Lower leg skin (tissue), 3 donors: ENCODE measurements at regions not wholly inside any gene's neighbourhood (a gene's known extent, or its start where the extent isn't known, plus 50 kb on each side); places are given as distances from the start of the nearest gene placed in this dataset.

Experiments
- POLR2A ChIP-seq, 2 donors: fragments of 450-650 bp; IDR thresholded peaks; one replicate each; pipeline ENCODE4 v1.6.1; 2016 to 2017; ENCODE audit warnings: antibody characterized with exemption in 2 of 2, mild to moderate bottlenecking in 1 of 2, moderate library complexity in 1 of 2
- TF ChIP-seq, protein P1 (sequence below), 3 donors: fragments of 450-650 bp; IDR thresholded peaks; one replicate each; pipeline ENCODE4 v1.5.1; 2016; ENCODE audit warnings: antibody characterized with exemption in 3 of 3, mild to moderate bottlenecking in 3 of 3, moderate library complexity in 2 of 3

DNA sequence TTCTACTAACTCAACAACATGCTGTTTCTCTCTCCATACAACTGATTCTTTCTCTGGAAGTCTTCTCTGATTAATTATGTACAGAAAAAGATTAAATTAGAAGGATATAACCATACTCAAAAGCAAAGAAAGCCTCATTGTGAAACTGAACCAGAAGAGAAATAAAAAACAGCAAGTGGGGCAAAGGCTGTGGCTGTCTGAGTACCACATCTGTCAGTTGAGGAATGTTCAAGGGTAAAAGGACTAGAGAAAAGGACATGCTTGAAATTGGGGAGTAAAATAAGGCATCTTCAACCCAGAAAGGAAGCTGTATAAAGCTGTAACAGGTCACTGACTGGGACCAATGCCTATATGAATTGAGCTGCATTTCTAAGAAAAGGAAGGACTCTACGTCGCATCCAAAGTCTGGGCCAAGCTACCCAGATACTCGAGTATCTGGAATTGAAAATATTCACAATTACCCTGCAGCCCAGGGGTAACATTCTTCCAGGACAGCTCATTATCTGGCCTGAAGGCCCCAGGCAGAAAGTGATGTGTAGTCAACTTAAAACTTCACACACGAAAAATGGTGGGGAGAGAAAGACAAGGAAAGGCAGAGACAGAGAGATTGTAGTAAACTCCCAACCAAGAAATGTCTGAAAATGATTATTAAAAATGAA is 356.0 kb upstream of the GALNT5 start:
- TF ChIP-seq, protein P1, sequence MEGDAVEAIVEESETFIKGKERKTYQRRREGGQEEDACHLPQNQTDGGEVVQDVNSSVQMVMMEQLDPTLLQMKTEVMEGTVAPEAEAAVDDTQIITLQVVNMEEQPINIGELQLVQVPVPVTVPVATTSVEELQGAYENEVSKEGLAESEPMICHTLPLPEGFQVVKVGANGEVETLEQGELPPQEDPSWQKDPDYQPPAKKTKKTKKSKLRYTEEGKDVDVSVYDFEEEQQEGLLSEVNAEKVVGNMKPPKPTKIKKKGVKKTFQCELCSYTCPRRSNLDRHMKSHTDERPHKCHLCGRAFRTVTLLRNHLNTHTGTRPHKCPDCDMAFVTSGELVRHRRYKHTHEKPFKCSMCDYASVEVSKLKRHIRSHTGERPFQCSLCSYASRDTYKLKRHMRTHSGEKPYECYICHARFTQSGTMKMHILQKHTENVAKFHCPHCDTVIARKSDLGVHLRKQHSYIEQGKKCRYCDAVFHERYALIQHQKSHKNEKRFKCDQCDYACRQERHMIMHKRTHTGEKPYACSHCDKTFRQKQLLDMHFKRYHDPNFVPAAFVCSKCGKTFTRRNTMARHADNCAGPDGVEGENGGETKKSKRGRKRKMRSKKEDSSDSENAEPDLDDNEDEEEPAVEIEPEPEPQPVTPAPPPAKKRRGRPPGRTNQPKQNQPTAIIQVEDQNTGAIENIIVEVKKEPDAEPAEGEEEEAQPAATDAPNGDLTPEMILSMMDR (IDR thresholded peaks at IDR 0.05) = no peak
- TF ChIP-seq POLR2A (IDR thresholded peaks at IDR 0.05) = no peak
